GM18507 (cell line): ENCODE measurements at regions not wholly inside any gene's neighbourhood (a gene's known extent, or its start where the extent isn't known, plus 50 kb on each side); places are given as distances from the start of the nearest gene placed in this dataset.

Source experiments
- DNase-seq: peaks from one replicate; pipeline ENCODE4 v3.0.0; 2011; ENCODE audit warnings: low read depth; ENCODE audit not compliant: insufficient read length; ENCODE audit errors: extremely low spot score
- FAIRE-seq: peaks from 2 replicates; lab custom pipeline; 2011; peaks lifted over from hg19 to GRCh38; lab: Jason Lieb, UNC

DNA sequence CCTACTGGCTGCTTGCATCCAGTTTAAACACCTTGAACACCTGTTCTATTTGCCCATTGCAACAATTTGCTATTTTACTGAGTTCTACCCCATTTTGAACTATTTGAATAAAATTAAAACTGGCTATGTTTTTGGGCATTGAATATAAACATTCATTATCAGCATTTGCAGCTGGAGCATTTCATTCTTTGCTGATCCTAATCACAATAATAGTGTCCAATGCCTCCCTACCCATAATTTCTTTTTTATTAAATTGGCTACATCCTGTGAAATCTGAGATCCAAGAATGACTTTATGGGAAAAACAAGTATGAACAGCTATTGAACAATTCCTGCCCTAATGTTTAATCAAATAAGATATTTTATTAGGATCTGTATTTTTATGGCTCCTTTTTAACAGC lies 447.9 kb downstream of the PLA2G4A start:
- FAIRE-seq (no peak), DNase-seq (no peak)

GRCh38 chr1:187280031-187280430 lies 451.3 kb downstream of the PLA2G4A start:
- DNase-seq (no peak), FAIRE-seq (no peak)

- DNase-seq (no peak), FAIRE-seq (no peak)
These were observed 452.3 kb downstream of the PLA2G4A start for GRCh38 chr1:187281085-187281484.

DNA sequence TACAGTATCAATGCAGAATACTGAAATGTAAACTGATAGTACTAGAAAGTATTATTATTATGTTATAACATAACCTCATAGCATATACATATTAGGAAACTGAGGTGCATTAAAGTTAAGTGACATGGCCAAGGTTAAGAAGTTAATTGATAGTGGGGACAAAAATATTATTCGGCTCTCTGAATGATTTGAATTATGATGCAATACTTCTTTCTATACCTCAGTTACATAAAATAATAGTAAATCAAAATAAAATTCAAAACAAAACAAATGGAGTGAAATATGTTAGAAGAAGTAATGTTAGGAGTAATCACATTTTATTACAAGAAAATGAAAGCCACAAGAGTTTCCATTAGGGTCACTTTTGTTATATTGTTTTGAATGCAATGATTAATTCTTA lies 455.2 kb downstream of the PLA2G4A start:
- DNase-seq (no peak), FAIRE-seq (no peak)

- DNase-seq: no peak
- no peak for FAIRE-seq
These were observed 465.9 kb downstream of the PLA2G4A start for GRCh38 chr1:187294421-187295201.

DNA sequence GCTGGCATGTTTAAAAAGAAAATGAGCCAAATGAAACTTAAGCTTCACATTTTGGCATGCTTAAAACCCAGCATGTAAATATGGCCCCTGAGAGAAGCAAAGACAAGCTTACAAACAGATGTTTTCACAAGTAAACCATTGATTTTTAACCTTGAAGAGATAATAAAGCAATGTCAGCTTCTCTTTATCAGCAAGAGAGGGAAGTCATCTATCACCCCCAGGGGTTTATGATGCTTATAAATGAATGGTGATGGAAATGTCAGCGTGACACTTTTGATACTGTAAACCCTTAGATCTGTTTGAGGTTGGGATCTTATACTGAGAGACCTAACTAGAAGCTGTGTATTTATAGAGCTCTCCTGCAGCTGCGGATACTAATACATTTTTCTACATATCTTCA lies 471.3 kb downstream of the PLA2G4A start:
- no peak for DNase-seq
- no peak for FAIRE-seq

DNA sequence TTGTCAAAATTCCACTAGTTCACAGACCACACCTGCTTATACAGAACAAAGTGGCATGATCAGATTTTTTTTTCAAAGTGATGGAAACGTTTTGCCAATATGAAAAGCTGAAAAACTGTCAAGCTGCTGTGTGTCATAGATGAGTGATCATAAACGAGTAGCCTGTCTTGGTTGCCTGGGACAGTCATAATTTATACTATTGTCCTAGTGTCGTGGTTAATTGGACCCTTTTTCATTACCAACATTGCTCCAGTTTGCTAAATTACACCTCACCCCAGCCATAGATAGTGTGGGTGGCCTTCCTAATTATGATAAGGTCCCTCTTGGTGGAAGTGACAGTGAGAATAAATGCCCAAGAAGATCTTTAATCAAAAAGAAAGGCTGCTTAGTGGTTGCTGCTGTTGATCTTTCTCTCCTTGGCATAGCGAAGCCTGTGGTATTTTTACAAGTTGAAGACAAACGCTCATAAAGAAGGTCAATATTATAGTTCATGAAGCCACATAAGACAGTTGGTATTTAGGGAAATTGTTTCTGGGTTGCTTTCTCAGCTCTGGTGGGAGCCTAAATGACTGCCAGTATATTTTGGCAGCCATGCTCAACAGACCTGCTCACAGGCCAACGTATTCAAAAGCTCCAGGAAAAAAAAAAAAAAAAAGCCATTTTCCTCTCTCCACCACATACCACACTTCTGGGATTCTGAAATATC lies 478.1 kb downstream of the PLA2G4A start:
- DNase-seq (no peak), FAIRE-seq (no peak)

DNA sequence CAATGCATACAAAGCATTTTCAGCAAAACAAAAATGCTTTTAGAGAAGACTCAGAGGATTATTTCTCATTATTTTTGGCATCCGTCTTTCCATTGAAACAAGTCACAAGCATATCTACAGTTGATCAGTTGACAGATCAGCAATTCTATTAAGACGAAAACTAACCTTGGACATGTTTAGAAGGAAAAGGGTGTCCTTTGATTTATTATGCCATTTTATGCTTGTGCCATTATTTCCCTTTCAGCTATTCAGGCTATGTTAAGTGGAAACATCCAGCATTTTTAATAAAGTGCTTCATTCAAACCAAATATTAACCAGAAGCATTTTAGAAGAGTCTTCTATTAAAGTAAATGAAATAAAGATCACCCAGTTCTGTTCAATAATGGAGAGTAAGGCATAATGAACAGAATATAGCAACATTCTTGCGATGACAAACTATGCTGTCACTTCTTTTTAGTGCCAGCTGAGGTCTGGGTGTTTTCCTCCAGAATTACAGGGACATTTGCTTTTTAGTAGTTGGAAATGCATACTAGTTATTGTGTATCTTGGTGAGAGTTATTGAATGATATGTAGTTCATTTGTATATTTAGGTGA lies 481.4 kb downstream of the PLA2G4A start:
- DNase-seq (no peak), FAIRE-seq (no peak)

DNA sequence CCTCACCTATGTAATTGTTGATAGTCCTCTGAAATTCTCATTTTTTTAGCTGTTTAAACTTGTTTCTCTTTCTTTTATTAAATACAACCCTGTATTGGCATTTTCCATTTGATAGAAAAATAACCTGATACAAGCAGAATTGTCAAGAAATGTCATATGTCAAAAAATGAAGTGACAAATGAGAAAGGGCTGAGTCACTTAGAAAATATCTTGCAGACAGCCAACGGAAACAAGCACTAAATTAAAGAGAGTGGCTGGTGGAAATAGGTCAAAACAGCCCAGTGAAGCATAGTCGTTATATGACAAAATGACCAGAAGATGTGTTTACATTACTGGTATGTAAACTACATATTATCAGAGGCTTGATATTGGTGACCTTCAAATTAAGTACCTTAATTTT lies 484.4 kb downstream of the PLA2G4A start:
- DNase-seq (no peak), FAIRE-seq (no peak)

DNA sequence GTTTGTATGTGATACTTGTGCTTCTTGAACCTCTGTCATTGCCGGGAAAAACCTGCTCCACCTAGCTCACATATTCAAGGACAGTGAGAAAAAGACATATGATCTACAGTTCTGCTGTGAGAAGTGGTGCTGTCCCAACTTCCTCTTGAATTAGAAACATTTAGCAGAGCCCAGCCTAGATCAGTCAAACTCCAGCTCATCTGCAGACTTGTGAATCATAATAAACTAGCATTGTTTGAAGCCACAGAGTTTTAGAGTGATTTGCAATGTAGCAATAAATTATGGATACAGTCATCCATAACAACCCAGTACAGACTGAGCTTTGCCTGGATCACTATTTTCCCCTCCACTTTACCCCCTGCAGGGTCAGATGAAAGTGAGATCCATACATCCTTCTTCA lies 497.8 kb downstream of the PLA2G4A start:
- FAIRE-seq (no peak), DNase-seq (no peak)

GRCh38 chr1:187336441-187337168 lies 507.9 kb downstream of the PLA2G4A start:
- FAIRE-seq (no peak), DNase-seq (no peak)

DNA sequence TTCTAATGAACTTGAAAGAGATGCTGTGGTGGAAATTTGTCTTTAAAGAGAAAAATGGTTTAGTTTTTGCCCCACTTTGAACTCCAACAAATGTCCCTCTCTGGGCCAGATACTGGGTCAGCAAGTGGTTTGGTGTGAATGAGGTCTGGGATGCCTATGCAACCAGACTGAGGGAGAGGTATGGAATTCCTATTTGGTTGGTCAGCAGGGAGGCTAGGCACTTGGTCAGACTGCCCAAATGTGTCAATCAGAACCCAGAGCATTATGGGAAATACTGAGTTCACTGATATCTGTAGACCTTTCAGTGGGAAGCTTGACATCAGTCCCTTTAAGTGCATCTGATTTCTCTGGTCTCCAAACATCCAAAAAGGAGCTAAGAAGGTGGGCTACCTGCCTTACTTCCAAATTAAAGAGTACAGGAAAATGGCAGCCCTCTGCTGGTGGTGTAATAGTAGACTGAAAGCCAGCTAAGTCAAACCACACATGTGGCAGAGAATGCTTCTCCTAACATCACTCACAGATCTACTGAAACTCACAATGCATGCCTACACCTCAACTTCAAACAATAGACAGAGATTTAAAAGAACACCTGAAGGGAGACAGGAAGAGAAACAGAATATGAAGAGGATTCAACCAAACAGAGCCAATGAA lies 510.1 kb downstream of the PLA2G4A start:
- DNase-seq (no peak), FAIRE-seq (no peak)

GRCh38 chr1:187342495-187342894 lies 513.7 kb downstream of the PLA2G4A start:
- no peak for FAIRE-seq
- no peak for DNase-seq

DNA sequence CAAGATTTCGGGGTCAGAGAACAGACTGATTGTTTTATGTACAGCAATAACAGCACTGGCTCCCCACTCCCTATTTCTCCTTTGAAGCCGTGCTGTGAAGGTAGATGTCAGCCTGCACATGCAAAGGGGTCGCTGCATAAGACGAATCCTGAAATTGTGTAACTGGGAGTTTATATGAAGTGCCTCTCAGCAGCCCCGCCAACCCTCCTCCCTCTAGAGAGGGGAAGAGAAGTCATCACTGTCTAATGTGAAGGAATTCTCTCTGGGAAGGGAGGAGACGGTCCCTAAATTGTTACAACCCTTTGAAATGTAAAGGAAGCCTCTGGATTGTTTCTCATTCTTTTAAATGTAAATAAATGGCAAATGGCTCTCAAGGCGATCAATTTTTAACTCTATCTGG lies 545.3 kb downstream of the PLA2G4A start:
- no peak for DNase-seq
- FAIRE-seq: no peak

DNA sequence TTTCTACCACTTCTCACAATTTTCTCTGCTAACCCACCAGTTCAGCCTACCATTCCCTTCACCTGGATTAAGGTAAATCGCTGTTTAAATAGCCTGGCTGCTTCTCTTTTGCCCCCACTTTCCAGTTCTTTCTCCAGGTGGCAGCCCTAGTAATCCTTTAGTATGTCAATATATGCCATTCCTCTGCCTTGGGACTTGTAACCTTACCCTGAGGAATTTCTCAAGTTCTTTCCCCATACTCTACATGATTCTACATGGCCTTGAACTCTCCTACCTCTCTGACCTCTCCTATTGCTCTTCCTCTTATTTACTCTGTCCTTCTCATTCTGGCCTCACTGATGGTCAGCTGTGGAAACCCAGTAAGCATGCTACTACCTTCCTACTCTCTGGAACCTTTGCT lies 546.0 kb downstream of the PLA2G4A start:
- FAIRE-seq: no peak
- DNase-seq: no peak

DNA sequence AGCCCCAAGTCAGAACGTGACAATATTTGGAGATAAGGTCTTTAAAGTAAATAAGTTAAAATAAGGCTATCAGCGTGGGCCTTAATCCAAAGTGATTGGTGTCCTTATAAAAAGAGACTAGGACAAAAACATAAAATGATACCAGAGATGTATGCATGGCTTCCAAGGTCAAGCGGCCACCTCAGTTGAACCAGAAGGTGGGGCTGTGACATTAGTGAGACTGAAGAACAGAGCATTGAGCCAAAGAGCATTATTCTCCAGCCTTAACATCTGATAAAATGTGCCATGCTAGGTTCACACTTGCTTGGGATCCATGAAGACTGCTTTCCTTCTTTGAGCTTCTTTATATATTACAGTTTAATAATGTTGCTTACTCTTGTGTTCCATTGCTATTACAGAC lies 554.6 kb downstream of the PLA2G4A start:
- no peak for FAIRE-seq
- DNase-seq: no peak

DNA sequence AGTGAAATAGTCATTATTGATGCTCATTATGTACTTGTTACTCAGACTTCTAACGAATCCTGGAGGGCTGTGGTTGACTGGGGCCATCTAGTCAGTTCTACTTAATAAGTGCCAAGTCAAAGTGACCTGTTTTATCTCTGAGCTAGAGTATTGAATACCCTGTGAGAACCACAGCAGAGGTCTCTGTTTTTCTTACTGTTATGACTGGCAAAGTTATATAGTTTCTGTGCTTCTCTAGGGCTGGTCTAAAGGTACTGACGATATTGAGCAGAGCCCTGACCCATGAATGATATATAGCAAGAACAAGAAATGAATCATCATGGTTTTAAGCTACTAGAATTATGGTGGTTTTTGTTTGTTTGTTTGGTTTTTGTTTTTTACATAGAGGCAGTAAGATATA lies 555.8 kb downstream of the PLA2G4A start:
- FAIRE-seq (no peak), DNase-seq (no peak)

GRCh38 chr1:187390215-187390818 lies 561.6 kb downstream of the PLA2G4A start:
- DNase-seq: no peak

GRCh38 chr1:187396226-187396625 lies 567.5 kb downstream of the PLA2G4A start:
- no peak for FAIRE-seq
- no peak for DNase-seq

More at GRCh38 chr1:187390215-187390818, 561.6 kb downstream of the PLA2G4A start:
- FAIRE-seq: no peak
